Neural cell (in vitro differentiated cells): ENCODE measurements at regions not wholly inside any gene's neighbourhood (a gene's known extent, or its start where the extent isn't known, plus 50 kb on each side); places are given as distances from the start of the nearest gene placed in this dataset.

ENCODE experiments used
- H2AFZ ChIP-seq: fragments of 200-600, 300-800 bp; sonication (generic), shearing (Covaris generic); 2 replicates; pipeline ENCODE4 v1.6.0; 2014; ENCODE audit warnings: low read depth, mild to moderate bottlenecking, antibody characterized with exemption, low read length, moderate library complexity
- H3F3A ChIP-seq: fragments of 200-600 bp; shearing (Covaris generic); 2 replicates; pipeline ENCODE4 v1.6.1; 2016; ENCODE audit warnings: mild to moderate bottlenecking, moderate library complexity, mixed read lengths, antibody characterized with exemption, low read length; ENCODE audit not compliant: insufficient read depth, poor library complexity, severe bottlenecking
- H3K27ac ChIP-seq: fragments of 200-600, 300-800 bp; sonication (generic), shearing (Covaris generic); 2 replicates; pipeline ENCODE4 v1.5.1; 2014; ENCODE audit warnings: mild to moderate bottlenecking, low read length, moderate library complexity
- H3K27me3 ChIP-seq: fragments of 300-800, 200-600 bp; sonication (generic), shearing (Covaris generic); 2 replicates; pipeline ENCODE4 v1.6.0; 2014; ENCODE audit warnings: mild to moderate bottlenecking, low read depth, low read length, moderate library complexity; ENCODE audit not compliant: insufficient read depth
- H3K36me3 ChIP-seq: fragments of 300-800, 200-600 bp; sonication (generic), shearing (Covaris generic); 2 replicates; pipeline ENCODE4 v1.5.1; 2014; ENCODE audit warnings: mild to moderate bottlenecking, antibody characterized with exemption, low read length, moderate library complexity; ENCODE audit not compliant: insufficient read depth
- H3K4me2 ChIP-seq: fragments of 300-800, 200-600 bp; sonication (generic), shearing (Covaris generic); 2 replicates; pipeline ENCODE4 v1.6.0; 2014; ENCODE audit warnings: mild to moderate bottlenecking, low read length
- H3K4me3 ChIP-seq: fragments of 300-800, 200-600 bp; sonication (generic), shearing (Covaris generic); 2 replicates; pipeline ENCODE4 v1.5.1; 2014; ENCODE audit warnings: mild to moderate bottlenecking, low read length, moderate library complexity
- H3K79me2 ChIP-seq: fragments of 200-600 bp; shearing (Covaris generic); replicated peaks from 2 replicates; pipeline ENCODE4 v1.6.0; 2014; ENCODE audit warnings: mild to moderate bottlenecking, low read length, moderate library complexity; ENCODE audit not compliant: insufficient read depth
- H3K9ac ChIP-seq: fragments of 300-800, 200-600 bp; sonication (generic), shearing (Covaris generic); 2 replicates; pipeline ENCODE4 v1.6.1; 2016; ENCODE audit warnings: mild to moderate bottlenecking, low read length, mixed read lengths
- H3K9me2 ChIP-seq: fragments of 200-600 bp; shearing (Covaris generic); 2 replicates; pipeline ENCODE4 v1.6.1; 2016; ENCODE audit warnings: mild to moderate bottlenecking, low read length, mixed read lengths; ENCODE audit not compliant: insufficient read depth
- H3K9me3 ChIP-seq: fragments of 200-600, 300-800 bp; sonication (generic), shearing (Covaris generic); 2 replicates; pipeline ENCODE4 v1.6.1; 2016; ENCODE audit warnings: mild to moderate bottlenecking, mixed run types, low read length, moderate library complexity, mixed read lengths
- H4K20me1 ChIP-seq: fragments of 200-600 bp; shearing (Covaris generic); 2 replicates; pipeline ENCODE4 v1.6.1; 2016; ENCODE audit warnings: mild to moderate bottlenecking, mixed run types; ENCODE audit not compliant: insufficient read depth
- CTCF ChIP-seq: fragments of 450-650 bp; IDR thresholded peaks from 2 replicates; pipeline ENCODE4 v1.5.1; 2014; ENCODE audit warnings: antibody characterized with exemption, mild to moderate bottlenecking, moderate library complexity; ENCODE audit not compliant: poor library complexity, severe bottlenecking
- EP300 ChIP-seq: fragments of 450-650 bp; conservative IDR thresholded peaks from 2 replicates; pipeline ENCODE4 v1.6.1; 2014; ENCODE audit warnings: antibody characterized with exemption, mild to moderate bottlenecking, moderate library complexity; ENCODE audit not compliant: poor library complexity, severe bottlenecking
- EZH2 ChIP-seq: fragments of 200-600, 300-800 bp; shearing (Covaris generic), sonication (generic); IDR thresholded peaks from 2 replicates; pipeline ENCODE4 v1.6.1; 2014; ENCODE audit warnings: antibody characterized with exemption, low read length, borderline replicate concordance, mild to moderate bottlenecking; ENCODE audit not compliant: insufficient read depth, poor library complexity, severe bottlenecking
- MXI1 ChIP-seq: fragments of 450-650 bp; conservative IDR thresholded peaks from 2 replicates; pipeline ENCODE4 v1.6.1; 2014; ENCODE audit warnings: antibody characterized with exemption, mild to moderate bottlenecking; ENCODE audit not compliant: poor library complexity, severe bottlenecking
- POLR2AphosphoS5 ChIP-seq: IDR thresholded peaks from 2 replicates; pipeline ENCODE4 v1.6.1; 2012
- RAD21 ChIP-seq: fragments of 450-650 bp; conservative IDR thresholded peaks from 2 replicates; pipeline ENCODE4 v1.6.1; 2014; ENCODE audit warnings: antibody characterized with exemption, mild to moderate bottlenecking, moderate library complexity
- REST ChIP-seq: IDR thresholded peaks from 2 replicates; pipeline ENCODE4 v1.6.1; 2012; ENCODE audit warnings: borderline replicate concordance
- SMC3 ChIP-seq: fragments of 450-650 bp; conservative IDR thresholded peaks from 2 replicates; pipeline ENCODE4 v1.6.1; 2014; ENCODE audit warnings: antibody characterized with exemption, mild to moderate bottlenecking, moderate library complexity; ENCODE audit not compliant: poor library complexity
- TAF1 ChIP-seq: IDR thresholded peaks from 2 replicates; pipeline ENCODE4 v1.6.1; 2012; ENCODE audit warnings: low read depth

- Histone ChIP-seq H3K9ac (no peak overlapping the region), H3K9me2 (no peaks in the 10 kb centered on the region), H3K79me2 (no peaks in the 10 kb centered on the region), H3K4me3 (no peak overlapping the region), H3K27ac (no peak overlapping the region), H3K36me3 (no peaks in the 10 kb centered on the region), H3K9me3 (no peaks in the 10 kb centered on the region), H3F3A (no peaks in the 10 kb centered on the region), H4K20me1 (no peaks in the 10 kb centered on the region), H2AFZ (no peak overlapping the region), H3K4me2 (no peak overlapping the region), H3K27me3 (no peaks in the 10 kb centered on the region)
- TF ChIP-seq MXI1 = no peak
Observed at GRCh38 chr2:77713412-77713811, 191.2 kb upstream of the LRRTM4 start.

GRCh38 chr2:77720115-77720514 is 197.9 kb upstream of the LRRTM4 start:
- Histone ChIP-seq H3K79me2 (no peaks in the 10 kb centered on the region), H3K4me2 (no peak overlapping the region), H3K27me3 (no peaks in the 10 kb centered on the region), H3K9me3 (no peaks in the 10 kb centered on the region), H4K20me1 (no peaks in the 10 kb centered on the region), H3K9me2 (no peaks in the 10 kb centered on the region), H3K27ac (no peak overlapping the region), H3K36me3 (no peaks in the 10 kb centered on the region), H3F3A (no peaks in the 10 kb centered on the region), H3K9ac (no peak overlapping the region), H3K4me3 (no peak overlapping the region), H2AFZ (no peak overlapping the region)
- TF ChIP-seq MXI1 = no peak
- no peak for TF ChIP-seq CTCF
- no peak for TF ChIP-seq TAF1
- TF ChIP-seq EP300 = no peak
- TF ChIP-seq SMC3 = no peak
- TF ChIP-seq RAD21 = no peak
- TF ChIP-seq EZH2 = no peak
- no peak for TF ChIP-seq REST
- TF ChIP-seq POLR2AphosphoS5 = no peak

- no peak overlapping the region for H3K27ac ChIP-seq
- no peaks in the 10 kb centered on the region for H3F3A ChIP-seq
- H3K9me2 ChIP-seq = no peaks in the 10 kb centered on the region
- H3K9me3 ChIP-seq = no peaks in the 10 kb centered on the region
- no peaks in the 10 kb centered on the region for H3K79me2 ChIP-seq
- H3K9ac ChIP-seq = no peak overlapping the region
- H2AFZ ChIP-seq = no peak overlapping the region
- no peak overlapping the region for H3K4me2 ChIP-seq
- no peaks in the 10 kb centered on the region for H3K27me3 ChIP-seq
- H3K36me3 ChIP-seq = no peaks in the 10 kb centered on the region
- TF ChIP-seq POLR2AphosphoS5 = no peak
- no peak for TF ChIP-seq EP300
- no peak for TF ChIP-seq CTCF
- no peak for TF ChIP-seq REST
- TF ChIP-seq RAD21 = no peak
- H4K20me1 ChIP-seq = no peaks in the 10 kb centered on the region
- no peak overlapping the region for H3K4me3 ChIP-seq
Observed at GRCh38 chr2:77721593-77721992, 199.4 kb upstream of the LRRTM4 start.
